Sigmoid colon (tissue), 4 donors: ENCODE measurements at regions not wholly inside any gene's neighbourhood (a gene's known extent, or its start where the extent isn't known, plus 50 kb on each side); places are given as distances from the start of the nearest gene placed in this dataset.

ENCODE experiments used
- CTCF ChIP-seq, 4 experiments: fragments of 450-650 bp in 3 of 4; fragments of 200-600 bp in 1 of 4; IDR thresholded peaks; one replicate each; pipeline ENCODE4 v1.5.1; 2016 to 2019; ENCODE audit warnings: antibody characterized with exemption in 4 of 4, mild to moderate bottlenecking in 3 of 4, moderate library complexity in 2 of 4
- EP300 ChIP-seq, 4 donors: sonication (generic); formaldehyde crosslinking; IDR thresholded peaks; one replicate each; pipeline ENCODE4 v1.6.1; 2017; ENCODE audit warnings: antibody characterized with exemption in 4 of 4
- POLR2A ChIP-seq, 2 donors: fragments of 450-650 bp; IDR thresholded peaks; one replicate each; pipeline ENCODE4 v1.6.1; 2016; ENCODE audit warnings: antibody characterized with exemption in 2 of 2, mild to moderate bottlenecking in 2 of 2, moderate library complexity in 2 of 2
- POLR2AphosphoS5 ChIP-seq, 4 donors: sonication (generic); formaldehyde crosslinking; IDR thresholded peaks; one replicate each; pipeline ENCODE4 v1.6.1; 2017; ENCODE audit warnings: antibody characterized with exemption in 4 of 4

- TF ChIP-seq CTCF (IDR thresholded peaks at IDR 0.05) (no peak), EP300 (IDR thresholded peaks at IDR 0.05) (no peak), POLR2AphosphoS5 (IDR thresholded peaks at IDR 0.05) (no peak), POLR2A (IDR thresholded peaks at IDR 0.05) (no peak)
Measured at GRCh38 chr2:59871830-59872229, 681.6 kb downstream of the BCL11A start.
